A673 (cell line): ENCODE measurements at regions not wholly inside any gene's neighbourhood (a gene's known extent, or its start where the extent isn't known, plus 50 kb on each side); places are given as distances from the start of the nearest gene placed in this dataset.

Experiments
- BruUV-seq: library from RNA; stranded (reverse); fragments of 400-500 nt; replicated peaks from 2 replicates; lab custom pipeline; 2021; lab: Mats Ljungman, UMichigan
- CTCF ChIA-PET: fragments of 300-600 bp; sonication (Branson Sonifier 250); formaldehyde crosslinking; loops from one replicate; lab custom pipeline; 2022; ENCODE audit warnings: antibody characterized with exemption; lab: Charles Lee
- POLR2A ChIA-PET: fragments of 300-600 bp; sonication (Branson Sonifier 250); formaldehyde crosslinking; loops from one replicate; lab custom pipeline; 2022; ENCODE audit warnings: antibody characterized with exemption; ENCODE audit not compliant: low non-redundant PET; lab: Charles Lee
- DNase-seq: peaks from one replicate; pipeline ENCODE4 v3.0.0-alpha.2; 2015; ENCODE audit warnings: low spot score
- H3K27ac ChIP-seq: fragments of 200-600 bp; sonication (generic); 2 replicates; pipeline ENCODE4 v1.5.1; 2016; ENCODE audit warnings: mixed run types, low read depth, mild to moderate bottlenecking, mixed read lengths, antibody characterized with exemption, low read length; ENCODE audit not compliant: poor library complexity, severe bottlenecking
- H3K27me3 ChIP-seq: fragments of 200-600 bp; sonication (generic); replicated peaks from 2 replicates; pipeline ENCODE4 v1.6.1; 2017; ENCODE audit warnings: mixed run types, low read depth, mild to moderate bottlenecking, mixed read lengths, antibody characterized with exemption, low read length; ENCODE audit not compliant: insufficient read depth, poor library complexity
- H3K36me3 ChIP-seq: fragments of 200-600 bp; sonication (generic); 2 replicates; pipeline ENCODE4 v1.6.1; 2016; ENCODE audit warnings: mixed run types, mild to moderate bottlenecking, mixed read lengths, antibody characterized with exemption, low read length; ENCODE audit not compliant: insufficient read depth, poor library complexity, severe bottlenecking
- H3K4me1 ChIP-seq: fragments of 200-600 bp; sonication (generic); 2 replicates; pipeline ENCODE4 v1.6.1; 2017; ENCODE audit warnings: mixed run types, mild to moderate bottlenecking, mixed read lengths, antibody characterized with exemption, low read length; ENCODE audit not compliant: insufficient read depth, poor library complexity, severe bottlenecking
- H3K4me3 ChIP-seq: fragments of 200-600 bp; sonication (generic); 2 replicates; pipeline ENCODE4 v1.5.1; 2016; ENCODE audit warnings: low read depth, mixed run types, mild to moderate bottlenecking, mixed read lengths, low read length; ENCODE audit not compliant: poor library complexity, severe bottlenecking
- H3K9me3 ChIP-seq: fragments of 200-600 bp; sonication (generic); 2 replicates; pipeline ENCODE4 v1.6.1; 2016; ENCODE audit warnings: mixed run types, low read depth, mild to moderate bottlenecking, mixed read lengths, antibody characterized with exemption, low read length; ENCODE audit not compliant: poor library complexity, severe bottlenecking
- CTCF ChIP-seq: fragments of 300-800, 200-600 bp; sonication (generic); conservative IDR thresholded peaks from 2 replicates; pipeline ENCODE4 v1.5.1; 2017; ENCODE audit warnings: low read depth, mild to moderate bottlenecking, antibody characterized with exemption, low read length, moderate library complexity, mixed read lengths
- EZH2 ChIP-seq: fragments of 200-600 bp; sonication (generic); IDR thresholded peaks from 2 replicates; pipeline ENCODE4 v1.6.1; 2017; ENCODE audit warnings: borderline replicate concordance, low read depth, mild to moderate bottlenecking, mixed read lengths, antibody characterized with exemption, low read length; ENCODE audit not compliant: poor library complexity, severe bottlenecking
- intact Hi-C: fragments of 100-400 bp; cut with micrococcal nuclease; formaldehyde crosslinking; loops from one replicate; pipeline ENCODE4 v1.10.0; 2022; ENCODE audit not compliant: unreplicated experiment

DNA sequence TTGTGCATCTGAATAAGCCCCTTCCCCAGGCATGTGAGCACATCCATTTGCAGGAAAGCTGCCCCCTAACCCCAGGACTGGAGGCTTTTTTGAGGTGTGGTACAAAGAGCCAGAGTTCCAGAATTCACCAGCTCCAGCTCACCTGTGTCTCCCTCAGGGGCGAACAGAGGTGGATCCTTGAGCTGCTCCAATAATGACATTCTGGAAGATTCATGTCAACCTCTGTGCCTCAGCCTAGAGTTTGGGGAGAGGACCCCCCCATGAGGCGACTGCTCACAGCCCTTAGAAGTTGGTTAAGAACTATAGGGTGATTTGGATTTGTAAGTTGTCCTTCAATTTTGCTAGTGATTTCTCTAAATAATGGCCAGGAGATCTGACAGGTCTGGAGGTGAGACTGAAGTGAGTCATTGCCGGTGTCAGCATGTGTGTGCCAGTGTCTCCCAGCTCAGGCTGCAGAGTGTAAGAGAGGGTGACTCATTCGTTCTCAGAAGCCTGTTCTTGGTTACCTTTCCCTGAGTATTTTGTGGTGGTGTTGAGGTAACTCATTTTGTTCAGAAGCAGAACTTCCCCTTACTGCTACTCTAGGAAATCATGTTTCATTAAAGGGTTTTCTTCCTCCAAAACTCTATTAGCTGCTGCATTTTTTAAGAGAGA, 136.9 kb upstream of the TOPAZ1 start:
- ChIA-PET CTCF (no interaction called here), POLR2A (no interaction called here)
- TF ChIP-seq CTCF: no peak
- no peak for TF ChIP-seq EZH2
- BruUV-seq: no TSS peak
- no peak overlapping the region for H3K27ac ChIP-seq
- no peaks in the 10 kb centered on the region for H3K4me1 ChIP-seq
- H3K9me3 ChIP-seq: no peaks in the 10 kb centered on the region
- DNase-seq: no peak
- intact Hi-C loops: no loop called here
- no peaks in the 10 kb centered on the region for H3K36me3 ChIP-seq
- no peaks in the 10 kb centered on the region for H3K27me3 ChIP-seq
- H3K4me3 ChIP-seq: no peak overlapping the region

GRCh38 chr3:44105571-44105970, 136.1 kb upstream of the TOPAZ1 start:
- intact Hi-C loops: no loop called here
- Histone ChIP-seq H3K27ac (no peak overlapping the region), H3K36me3 (no peaks in the 10 kb centered on the region), H3K4me1 (no peaks in the 10 kb centered on the region), H3K4me3 (no peak overlapping the region), H3K27me3 (no peaks in the 10 kb centered on the region), H3K9me3 (no peaks in the 10 kb centered on the region)
- DNase-seq: no peak
- TF ChIP-seq EZH2 (no peak), CTCF (no peak)
- ChIA-PET CTCF (no interaction called here), POLR2A (no interaction called here)
- no TSS peak for BruUV-seq

GRCh38 chr3:44106756-44107155, 134.9 kb upstream of the TOPAZ1 start:
- no TSS peak for BruUV-seq
- no peak overlapping the region for H3K27ac ChIP-seq
- no peaks in the 10 kb centered on the region for H3K27me3 ChIP-seq
- H3K36me3 ChIP-seq: no peaks in the 10 kb centered on the region
- no peak for TF ChIP-seq EZH2
- no peak for TF ChIP-seq CTCF
- no peaks in the 10 kb centered on the region for H3K4me1 ChIP-seq
- H3K4me3 ChIP-seq: no peak overlapping the region
- ChIA-PET POLR2A (no interaction called here), CTCF (no interaction called here)
- no peaks in the 10 kb centered on the region for H3K9me3 ChIP-seq
- intact Hi-C loops: no loop called here
- DNase-seq: no peak
